Panc1 (cell line): ENCODE measurements at regions not wholly inside any gene's neighbourhood (a gene's known extent, or its start where the extent isn't known, plus 50 kb on each side); places are given as distances from the start of the nearest gene placed in this dataset.

ENCODE experiments used
- ATAC-seq: fragments of 200-7000 bp; cut with Tn5 transposase; 2 replicates; pipeline ENCODE4 v1.9.1; 2020; ENCODE audit warnings: mild to moderate bottlenecking, moderate library complexity
- BruUV-seq: library from RNA; stranded (reverse); fragments of 400-500 nt; replicated peaks from 2 replicates; lab custom pipeline; 2021; lab: Mats Ljungman, UMichigan
- CTCF ChIA-PET: fragments of 300-600 bp; sonication (Branson Sonifier 250); formaldehyde crosslinking; loops from one replicate; lab custom pipeline; 2022; ENCODE audit warnings: antibody characterized with exemption; lab: Charles Lee
- POLR2A ChIA-PET: fragments of 300-600 bp; sonication (Branson Sonifier 250); formaldehyde crosslinking; loops from one replicate; lab custom pipeline; 2022; ENCODE audit warnings: antibody characterized with exemption; lab: Charles Lee
- DNase-seq: peaks from one replicate; pipeline ENCODE4 v3.0.0-alpha.2; 2010; ENCODE audit warnings: low read depth, low spot score
- H3K27ac ChIP-seq: 2 replicates; pipeline ENCODE4 v1.5.1; 2011; ENCODE audit warnings: mild to moderate bottlenecking, low read length, inconsistent platforms
- H3K27me3 ChIP-seq: fragments of 200-500 bp; sonication (Bioruptor generic); 2 replicates; pipeline ENCODE4 v1.6.0; 2014; ENCODE audit warnings: low read length, inconsistent platforms; ENCODE audit not compliant: control insufficient read depth, insufficient read depth
- H3K36me3 ChIP-seq: fragments of 200-500 bp; sonication (Bioruptor generic); 2 replicates; pipeline ENCODE4 v1.5.1; 2014; ENCODE audit warnings: inconsistent platforms, mild to moderate bottlenecking, low read length, moderate library complexity; ENCODE audit not compliant: control insufficient read depth, insufficient read depth
- H3K4me1 ChIP-seq: 2 replicates; pipeline ENCODE4 v1.5.1; 2011; ENCODE audit warnings: inconsistent platforms, mild to moderate bottlenecking, low read length, moderate library complexity; ENCODE audit not compliant: control insufficient read depth, insufficient read depth
- H3K4me3 ChIP-seq, 2 experiments: 2 replicates each; pipeline ENCODE4 v1.5.1; 2011 to 2012; ENCODE audit warnings: low read depth in 2 of 2, low read length in 2 of 2, mild to moderate bottlenecking in 2 of 2, inconsistent platforms in 1 of 2, moderate library complexity in 1 of 2
- H3K9me3 ChIP-seq: fragments of 200-500 bp; sonication (Bioruptor generic); 2 replicates; pipeline ENCODE4 v1.5.1; 2014; ENCODE audit warnings: low read depth, mild to moderate bottlenecking, inconsistent platforms, low read length, moderate library complexity; ENCODE audit not compliant: control insufficient read depth, insufficient read depth
- CTCF ChIP-seq: fragments of 450-650 bp; IDR thresholded peaks from 2 replicates; pipeline ENCODE4 v1.5.1; 2017; ENCODE audit warnings: mild to moderate bottlenecking
- POLR2AphosphoS5 ChIP-seq: IDR thresholded peaks from 2 replicates; pipeline ENCODE4 v1.6.1; 2012; ENCODE audit warnings: mild to moderate bottlenecking, low read depth, low read length, moderate library complexity
- REST ChIP-seq, 2 experiments: IDR thresholded peaks; 2 replicates each; pipeline ENCODE4 v1.6.1; 2011 to 2012; ENCODE audit warnings: low read depth in 2 of 2, control low read depth in 1 of 2, low read length in 1 of 2, mild to moderate bottlenecking in 1 of 2, moderate library complexity in 1 of 2; ENCODE audit not compliant: insufficient read depth in 1 of 2
- SIN3A ChIP-seq: IDR thresholded peaks from 2 replicates; pipeline ENCODE4 v1.6.1; 2012; ENCODE audit warnings: low read depth, mild to moderate bottlenecking, low read length, moderate library complexity, borderline replicate concordance; ENCODE audit not compliant: insufficient read depth
- TCF7L2 ChIP-seq: IDR thresholded peaks from 2 replicates; pipeline ENCODE4 v1.6.1; 2011; ENCODE audit warnings: mild to moderate bottlenecking, low read depth, low read length, inconsistent platforms
- in situ Hi-C: cut with HindIII; loops from 2 replicates; pipeline ENCODE4 v1.10.0; 2016; ENCODE audit warnings: low sequenced_read_pairs, low pct_unique_long_range_greater_than_20kb
- intact Hi-C: fragments of 100-400 bp; cut with micrococcal nuclease; formaldehyde crosslinking; loops from one replicate; pipeline ENCODE4 v1.10.0; 2022; ENCODE audit not compliant: unreplicated experiment

GRCh38 chr4:135144498-135144897 lies 942.9 kb upstream of the PABPC4L start:
- intact Hi-C loops = no loop called here
- BruUV-seq = no TSS peak

GRCh38 chr4:135124196-135124595 lies 922.6 kb upstream of the PABPC4L start:
- H3K4me1 ChIP-seq = no peaks in the 10 kb centered on the region
- H3K27me3 ChIP-seq = no peaks in the 10 kb centered on the region
- in situ Hi-C loops (no loop called here), intact Hi-C loops (no loop called here)
- H3K27ac ChIP-seq = no peak overlapping the region
- no TSS peak for BruUV-seq
- H3K36me3 ChIP-seq = no peaks in the 10 kb centered on the region
- no peaks in the 10 kb centered on the region for H3K9me3 ChIP-seq
- POLR2A ChIA-PET = no interaction called here
- no peak overlapping the region for H3K4me3 ChIP-seq
- CTCF ChIA-PET = no interaction called here
- no peak for ATAC-seq
- TF ChIP-seq POLR2AphosphoS5 (no peak), TCF7L2 (no peak)
- DNase-seq = no peak

More at GRCh38 chr4:135144498-135144897, 942.9 kb upstream of the PABPC4L start:
- Histone ChIP-seq H3K27me3 (no peaks in the 10 kb centered on the region), H3K9me3 (no peaks in the 10 kb centered on the region), H3K4me3 (no peak overlapping the region), H3K4me1 (no peaks in the 10 kb centered on the region), H3K36me3 (no peaks in the 10 kb centered on the region), H3K27ac (no peak overlapping the region)
- DNase-seq (no peak), ATAC-seq (no peak)
- no peak for TF ChIP-seq SIN3A
- no peak for TF ChIP-seq REST (IDR thresholded peaks at IDR 0.05; ENCODE audit: insufficient read depth in 1 of 2, low read depth in 2 of 2, low read length in 1 of 2)
- no peak for TF ChIP-seq CTCF
- no peak for TF ChIP-seq TCF7L2
- TF ChIP-seq POLR2AphosphoS5 = no peak
- ChIA-PET CTCF (no interaction called here), POLR2A (no interaction called here)
- in situ Hi-C loops = no loop called here

- Histone ChIP-seq H3K4me3 (no peak overlapping the region), H3K27me3 (no peaks in the 10 kb centered on the region), H3K27ac (no peak overlapping the region), H3K36me3 (no peaks in the 10 kb centered on the region), H3K4me1 (no peaks in the 10 kb centered on the region), H3K9me3 (no peaks in the 10 kb centered on the region)
- in situ Hi-C loops = no loop called here
- DNase-seq = no peak
- POLR2A ChIA-PET = no interaction called here
- ATAC-seq = no peak
- CTCF ChIA-PET = no interaction called here
- intact Hi-C loops = no loop called here
- TF ChIP-seq REST (IDR thresholded peaks at IDR 0.05; ENCODE audit: insufficient read depth in 1 of 2, low read depth in 2 of 2, low read length in 1 of 2) = no peak
- no peak for TF ChIP-seq TCF7L2
- TF ChIP-seq POLR2AphosphoS5 = no peak
- BruUV-seq = no TSS peak
These were observed 922.0 kb upstream of the PABPC4L start for GRCh38 chr4:135123632-135124031.
